GM18861 (cell line): ENCODE measurements at regions not wholly inside any gene's neighbourhood (a gene's known extent, or its start where the extent isn't known, plus 50 kb on each side); places are given as distances from the start of the nearest gene placed in this dataset.
"Not testable (repeated sequence)": the region's sequence is repeated elsewhere in the genome, so short reads cannot be mapped to it uniquely, and the experiment has no call there.

Experiments
- ATAC-seq: cut with Tn5 transposase; IDR thresholded peaks from one replicate; pipeline ENCODE4 v1.9.1; 2021; ENCODE audit not compliant: unreplicated experiment

DNA sequence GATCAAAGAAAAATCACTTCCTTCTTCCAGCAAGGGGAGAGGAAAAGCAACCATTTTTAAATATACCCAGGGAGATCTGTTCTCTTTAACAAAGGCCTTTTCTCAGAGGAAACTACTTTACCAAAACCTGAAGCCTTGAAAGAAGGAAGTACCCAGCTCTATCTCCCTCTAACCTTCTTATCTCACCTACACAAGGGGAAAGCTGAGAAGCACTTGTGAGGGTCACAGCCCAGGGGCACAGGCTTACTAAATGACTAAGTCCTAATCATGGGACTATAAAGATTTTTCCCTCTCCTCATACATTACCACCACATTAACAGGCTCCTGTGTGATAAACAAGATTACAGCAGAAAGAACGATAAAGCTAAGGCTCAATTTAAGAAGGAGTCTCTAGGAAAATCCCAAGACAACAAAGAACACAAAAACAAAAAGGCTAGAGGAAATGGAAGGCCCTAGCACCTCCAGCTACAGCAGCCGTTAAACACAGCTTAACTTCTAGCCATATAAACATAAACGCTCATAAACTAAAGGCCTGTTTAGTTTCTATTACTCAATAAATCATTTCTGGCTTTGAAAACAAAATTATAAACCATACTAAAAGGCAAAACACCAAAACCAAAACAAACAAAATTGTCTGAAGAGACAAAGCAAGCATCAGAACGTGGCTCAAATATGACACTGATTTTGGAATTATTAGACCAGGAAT is 284.9 kb upstream of the ECI2 start:
- no peak for ATAC-seq

DNA sequence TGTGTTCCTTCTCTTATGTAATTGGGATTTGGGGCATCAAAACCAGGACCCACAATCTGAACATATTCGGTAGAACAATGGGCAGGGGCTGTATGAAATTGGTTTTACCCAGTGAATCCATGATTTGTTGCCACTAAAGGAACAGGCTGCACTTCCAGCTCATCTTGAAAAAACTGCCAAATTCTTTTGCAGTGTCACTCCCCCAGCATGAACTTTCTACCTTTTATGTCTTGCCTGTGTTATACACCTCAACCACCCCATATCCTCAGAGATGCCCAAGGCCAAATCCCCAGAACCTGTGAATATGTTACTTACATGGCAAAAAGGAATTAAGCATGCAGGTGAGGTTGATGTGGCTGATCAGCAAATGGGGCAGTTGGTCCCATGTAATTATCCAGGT is 280.2 kb upstream of the ECI2 start:
- no peak for ATAC-seq

DNA sequence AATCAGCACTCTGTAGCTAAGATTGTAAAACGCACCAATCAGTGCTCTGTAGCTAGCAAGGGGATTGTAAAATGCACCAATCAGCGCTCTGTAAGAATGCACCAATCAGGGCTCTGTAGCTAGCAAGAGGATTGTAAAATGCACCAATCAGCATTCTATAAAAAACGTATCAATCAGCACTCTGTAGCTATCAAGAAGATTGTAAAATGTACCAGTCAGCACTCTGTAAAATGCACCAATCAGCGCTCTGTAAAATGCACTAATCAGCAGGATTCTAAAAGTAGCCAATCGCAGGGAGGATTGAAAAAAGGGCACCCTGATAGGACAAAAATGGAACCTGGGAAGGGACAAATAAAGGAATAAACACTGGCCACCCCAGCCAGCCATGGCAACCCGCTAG is 278.7 kb upstream of the ECI2 start:
- ATAC-seq, result not testable (repeated sequence)

DNA sequence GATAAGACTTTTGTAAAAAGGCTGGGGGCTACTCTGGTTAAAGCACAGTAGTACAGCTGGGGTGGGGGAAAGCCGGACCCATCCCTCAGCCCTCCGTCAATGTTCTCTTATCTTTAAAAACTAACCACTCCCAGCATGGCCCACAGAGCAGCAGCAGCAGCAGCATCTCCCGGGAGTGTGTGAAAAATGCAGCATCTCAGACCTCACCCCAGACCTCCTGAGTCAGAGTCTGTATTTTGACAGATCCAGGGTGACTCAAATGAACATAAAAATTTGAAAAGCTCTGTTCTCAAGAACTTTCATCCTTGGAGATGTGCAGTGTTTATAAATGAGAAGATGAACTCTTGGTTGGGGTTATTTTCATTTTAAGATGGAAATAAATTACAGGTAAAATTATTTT is 277.7 kb upstream of the ECI2 start:
- ATAC-seq, result no peak

DNA sequence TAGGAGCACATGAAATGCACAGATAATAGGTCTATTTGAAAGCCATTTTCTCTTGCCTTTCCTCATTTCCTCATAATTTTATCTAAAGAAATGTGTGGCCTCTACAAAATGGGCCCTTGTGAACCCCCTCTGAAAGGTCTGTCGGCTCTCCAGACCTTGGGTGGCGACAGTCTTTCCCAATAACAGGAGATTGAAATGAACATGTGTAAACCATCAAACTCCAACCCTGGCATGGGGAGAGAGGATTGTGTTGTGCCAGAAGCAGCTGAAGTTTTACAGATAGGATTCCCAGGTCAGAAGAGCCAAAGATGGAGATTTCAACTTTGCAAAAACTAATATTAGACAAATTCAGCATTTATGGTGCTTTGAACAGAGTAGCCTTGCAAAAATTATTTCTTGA is 277.1 kb upstream of the ECI2 start:
- ATAC-seq, result no peak

DNA sequence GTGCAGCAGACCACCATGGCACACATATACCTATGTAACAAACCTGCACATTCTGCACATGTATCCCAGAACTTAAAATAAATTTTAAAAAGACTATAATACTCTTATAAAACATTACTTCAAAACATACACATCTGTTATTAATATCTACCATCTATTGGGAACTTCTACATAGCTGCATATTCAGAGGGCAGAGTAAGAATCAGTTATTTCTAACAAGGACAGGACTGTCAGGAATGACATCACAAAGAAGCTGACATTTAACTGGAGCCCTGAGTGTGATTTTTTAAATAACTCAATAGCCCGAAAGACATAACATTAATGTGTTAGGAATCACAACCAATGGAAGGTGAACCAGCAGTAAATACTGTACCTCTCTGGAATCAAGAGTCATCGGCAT is 276.7 kb upstream of the ECI2 start:
- no peak for ATAC-seq

DNA sequence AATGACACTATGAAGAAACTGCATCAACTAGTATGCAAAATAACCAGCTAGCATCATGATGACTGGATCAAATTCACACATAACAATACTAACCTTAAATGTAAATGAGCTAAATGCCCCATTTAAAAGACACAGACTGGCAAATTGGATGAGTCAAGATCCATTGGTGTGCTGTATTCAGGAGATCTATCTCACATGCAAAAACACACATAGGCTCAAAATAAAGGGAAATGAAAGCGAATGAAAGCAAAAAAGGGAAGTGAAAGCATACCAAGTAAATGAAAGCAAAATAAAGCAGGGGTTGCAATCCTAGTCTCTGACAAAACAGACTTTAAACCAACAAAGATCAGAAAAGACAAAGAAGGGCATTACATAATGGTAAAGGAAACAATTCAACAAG is 272.3 kb upstream of the ECI2 start:
- peak; percentile 100 for ATAC-seq

DNA sequence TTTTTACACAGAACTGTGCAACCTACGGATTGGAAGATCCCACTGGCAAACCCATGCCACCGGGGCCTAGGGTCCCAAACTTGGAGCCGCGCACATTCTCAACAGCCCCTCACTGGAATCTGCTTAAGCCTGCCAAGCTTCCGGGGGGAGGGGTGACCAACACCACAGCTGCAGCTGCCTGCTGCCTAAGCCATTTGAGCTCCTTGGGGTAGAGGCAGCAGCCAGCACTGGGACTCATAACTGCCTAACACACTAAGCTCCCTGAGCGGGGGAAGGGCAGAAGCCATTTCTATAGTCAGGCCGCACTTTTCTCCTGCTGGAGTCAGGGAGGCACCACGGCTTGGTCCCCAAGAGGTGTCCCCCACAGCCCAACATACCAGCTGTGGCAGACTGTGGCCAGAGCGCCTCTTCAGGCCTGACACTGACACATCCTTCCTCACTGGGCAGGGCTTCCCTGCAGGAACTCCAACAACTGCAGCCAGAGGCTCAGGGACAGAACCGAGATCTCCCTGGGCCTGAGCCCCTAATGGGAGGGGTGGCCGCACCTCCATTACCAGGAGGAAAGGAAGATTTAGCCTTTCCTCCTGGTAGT is 270.3 kb upstream of the ECI2 start:
- ATAC-seq, result no peak

DNA sequence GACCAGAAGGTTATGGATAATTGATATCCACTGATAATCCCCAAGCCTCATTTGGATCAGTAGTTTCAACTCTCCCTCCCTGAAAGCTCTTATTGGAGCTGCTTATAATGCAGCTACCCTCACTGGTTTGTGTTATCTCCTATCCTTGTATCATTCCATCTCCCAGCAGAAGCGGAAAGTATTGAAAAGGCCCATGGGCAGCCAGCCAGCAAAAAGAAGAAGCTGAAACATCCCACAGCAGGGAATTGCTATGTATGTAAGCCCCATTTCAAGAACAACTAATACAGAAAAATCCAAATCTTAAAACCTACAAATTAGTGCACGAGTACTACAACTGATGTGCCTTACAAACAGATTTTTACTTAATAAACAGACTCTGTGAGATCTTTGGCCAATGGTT is 269.0 kb upstream of the ECI2 start:
- ATAC-seq, result no peak

DNA sequence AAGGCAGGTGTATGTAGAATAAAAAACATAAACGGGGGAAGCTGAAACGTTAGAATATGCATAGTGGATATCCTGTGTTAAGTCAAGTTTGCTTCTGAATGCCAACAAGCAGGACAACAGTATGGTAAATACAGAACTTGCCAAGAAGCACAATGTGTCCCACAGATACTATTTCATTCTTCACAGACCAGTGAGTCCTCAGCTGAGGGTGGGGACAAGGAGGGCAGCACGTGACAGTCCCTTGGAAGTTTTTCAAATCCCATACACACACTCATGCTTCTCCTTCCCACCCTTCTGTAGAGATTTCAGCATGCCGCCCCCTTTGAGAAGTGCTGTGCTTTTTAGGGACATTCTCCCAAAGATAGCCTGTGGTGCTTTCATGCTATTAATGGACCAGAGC is 268.5 kb upstream of the ECI2 start:
- no peak for ATAC-seq

DNA sequence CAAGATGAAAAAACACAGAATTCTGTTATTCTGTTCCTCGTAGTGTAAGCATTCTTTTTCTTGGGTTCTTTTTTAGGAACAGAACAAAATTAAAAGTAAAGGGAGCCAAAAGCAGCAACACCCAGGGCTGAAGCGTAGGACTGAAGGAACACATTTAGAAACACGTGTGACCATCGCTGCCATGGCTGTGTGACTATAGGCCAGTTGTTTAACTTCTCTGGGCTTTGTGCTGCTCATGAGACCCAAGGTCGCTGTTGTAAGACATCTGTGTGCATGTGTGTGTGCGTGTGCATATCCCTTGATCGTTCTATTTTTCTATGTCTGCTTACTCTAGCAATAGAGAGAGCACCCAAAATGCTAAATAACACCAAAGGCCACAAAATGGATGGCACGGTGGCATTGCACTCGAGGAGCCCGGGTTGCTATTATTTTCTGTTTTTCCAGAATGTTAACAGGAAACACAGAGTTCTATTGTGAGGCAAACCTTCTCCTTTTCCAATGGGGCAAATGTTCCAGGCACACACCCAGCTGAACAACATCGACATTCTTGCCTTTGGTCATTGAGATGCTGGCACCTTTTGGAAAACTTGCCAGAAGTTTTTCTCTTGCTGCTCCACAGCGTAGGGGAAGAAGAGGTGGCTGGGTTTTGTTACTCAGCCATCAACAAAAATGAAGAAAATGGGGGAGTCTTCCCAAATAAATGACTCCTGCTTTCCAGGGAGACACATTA is 267.8 kb upstream of the ECI2 start:
- ATAC-seq, result no peak

DNA sequence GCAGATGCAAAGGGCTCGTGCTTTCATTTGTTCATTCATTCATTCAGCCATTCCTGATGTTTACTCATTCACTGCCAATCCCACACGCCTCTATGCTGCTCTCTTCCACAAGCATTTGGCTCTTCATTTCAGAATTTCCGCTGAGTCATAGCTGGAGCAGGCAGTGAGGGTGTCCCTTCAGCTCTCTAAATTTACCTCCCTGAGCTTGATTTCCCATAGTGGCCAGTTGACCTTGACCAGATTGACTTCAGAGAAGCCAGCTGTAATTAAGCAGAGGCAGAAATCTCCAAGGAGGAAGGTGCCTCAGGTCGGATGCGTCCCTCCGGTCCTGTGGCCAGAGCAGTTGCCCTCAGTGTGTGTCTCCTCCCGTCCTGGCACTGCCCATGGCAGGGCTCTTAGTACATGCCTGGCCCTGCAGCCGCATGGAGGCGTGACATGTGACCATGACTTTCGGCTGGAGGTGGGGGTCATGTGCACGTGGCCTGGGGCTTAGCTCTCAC is 267.2 kb upstream of the ECI2 start:
- ATAC-seq, result no peak

DNA sequence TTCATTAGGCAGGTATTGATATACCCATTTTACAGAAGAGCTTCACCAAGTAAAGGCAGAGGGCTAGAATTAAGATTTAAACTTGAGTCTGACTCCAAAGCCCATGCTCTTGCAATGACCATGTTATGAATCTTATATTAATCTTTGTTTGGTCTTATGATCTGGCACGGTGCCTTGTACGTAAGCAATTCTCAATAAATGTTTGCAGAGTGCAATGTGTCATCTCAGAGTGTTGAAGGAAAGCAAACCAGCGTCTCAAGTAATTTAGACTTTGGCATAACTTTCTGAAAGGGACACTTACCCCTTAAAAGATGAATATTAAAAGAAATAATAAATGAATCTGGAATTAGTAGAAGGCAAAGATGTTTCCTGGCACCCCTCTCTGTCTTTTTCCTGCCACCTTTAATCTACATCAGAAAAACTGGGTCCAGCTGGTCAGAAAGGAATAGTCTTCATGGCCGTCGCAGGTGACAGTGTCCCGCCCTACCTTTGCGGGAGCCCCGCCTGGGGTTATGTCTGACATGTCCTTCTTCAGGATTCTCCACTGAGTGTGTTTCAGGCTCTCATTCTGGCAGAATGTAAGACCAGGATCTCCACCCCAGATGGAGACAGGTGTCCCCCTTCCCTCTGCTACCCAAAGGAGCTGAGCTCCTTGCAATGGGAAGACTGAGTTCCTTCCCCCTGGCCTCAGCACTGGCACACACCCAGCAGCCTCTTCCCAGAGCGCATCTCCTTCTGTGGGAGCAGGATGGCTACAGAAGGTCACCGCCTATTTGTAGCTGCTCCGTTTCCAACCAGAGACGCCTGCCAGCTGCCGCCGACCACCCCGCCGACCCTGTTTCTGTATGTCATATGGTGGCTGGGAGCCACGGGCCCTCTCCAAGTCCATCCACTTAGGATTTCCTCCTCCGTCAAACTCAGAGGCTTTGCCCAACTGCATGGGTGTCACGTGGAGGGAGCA is 266.3 kb upstream of the ECI2 start:
- no peak for ATAC-seq

DNA sequence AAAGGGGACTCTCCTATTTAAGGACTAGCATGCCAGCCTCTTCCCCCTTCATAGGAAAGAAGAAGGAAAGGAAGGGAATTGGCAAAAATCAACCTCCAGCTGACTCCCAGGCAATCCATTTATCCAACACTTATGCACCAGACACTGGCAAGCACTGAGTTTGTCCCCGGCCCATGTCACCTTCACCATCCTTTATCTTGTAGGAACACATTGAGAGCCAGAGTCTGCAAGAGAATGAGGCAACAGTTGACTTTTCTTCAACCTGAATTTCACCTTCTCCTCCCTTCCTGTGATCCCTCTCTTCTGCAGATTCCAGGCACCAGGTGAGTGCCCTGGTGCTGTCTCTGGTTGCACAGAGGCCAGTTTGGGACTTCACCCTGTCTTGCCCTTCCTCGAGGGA is 264.3 kb upstream of the ECI2 start:
- ATAC-seq, result no peak

DNA sequence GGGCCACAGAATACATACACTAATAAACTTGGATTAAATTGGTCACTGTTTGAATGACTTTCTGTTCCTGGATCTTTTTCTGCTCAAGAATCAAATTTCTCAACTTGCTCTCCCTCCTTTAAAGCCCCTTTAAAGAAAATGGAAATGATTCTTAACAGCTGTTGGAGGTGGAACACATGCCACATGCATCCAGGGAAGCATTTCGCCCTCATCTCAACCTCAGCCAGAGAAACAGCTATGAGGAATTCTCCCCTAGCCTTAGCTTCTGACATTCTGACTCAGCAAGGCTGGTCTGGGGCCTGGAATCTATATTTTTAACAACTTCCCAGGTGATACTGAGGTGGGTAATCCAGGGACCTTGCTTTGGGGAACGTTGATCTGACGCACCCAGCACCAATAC is 263.4 kb upstream of the ECI2 start:
- ATAC-seq, result no peak

DNA sequence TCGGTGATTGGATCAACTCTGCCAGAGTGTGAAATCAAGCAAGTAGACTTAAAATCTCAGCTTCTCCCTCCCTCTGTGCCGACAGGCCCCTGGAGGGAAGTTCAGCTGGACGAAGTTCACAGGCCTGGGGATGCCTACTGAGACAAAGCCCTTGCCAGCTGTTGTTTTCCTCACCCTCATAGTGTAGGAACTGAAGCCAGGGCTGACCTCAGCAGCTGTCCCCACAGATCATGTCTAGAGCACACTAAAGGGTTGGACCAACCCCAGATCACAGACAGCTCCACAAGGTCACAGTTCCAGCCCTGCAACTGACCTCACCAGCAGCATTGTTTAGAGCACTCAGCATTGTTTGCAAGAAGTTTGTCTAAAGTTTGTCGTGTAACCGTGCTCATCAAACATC is 261.9 kb upstream of the ECI2 start:
- ATAC-seq, result no peak

DNA sequence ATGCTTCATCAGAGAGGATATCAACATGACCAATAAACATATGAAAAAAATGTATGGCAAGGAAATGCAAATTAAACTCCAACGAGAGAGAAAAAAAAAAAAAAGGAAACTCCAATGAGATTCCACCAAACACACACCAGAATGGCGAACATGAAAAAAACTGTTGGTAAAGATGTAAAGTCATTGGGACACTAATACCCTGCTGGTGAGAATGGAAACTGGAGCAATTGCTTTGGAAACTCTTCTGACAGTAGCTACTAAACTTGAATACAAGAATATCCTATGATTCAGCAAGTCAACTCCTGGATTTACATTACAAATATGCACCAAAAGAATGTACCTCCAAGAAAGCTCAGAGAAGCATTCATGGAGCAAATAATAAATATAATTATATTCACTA is 260.7 kb upstream of the ECI2 start:
- no peak for ATAC-seq

DNA sequence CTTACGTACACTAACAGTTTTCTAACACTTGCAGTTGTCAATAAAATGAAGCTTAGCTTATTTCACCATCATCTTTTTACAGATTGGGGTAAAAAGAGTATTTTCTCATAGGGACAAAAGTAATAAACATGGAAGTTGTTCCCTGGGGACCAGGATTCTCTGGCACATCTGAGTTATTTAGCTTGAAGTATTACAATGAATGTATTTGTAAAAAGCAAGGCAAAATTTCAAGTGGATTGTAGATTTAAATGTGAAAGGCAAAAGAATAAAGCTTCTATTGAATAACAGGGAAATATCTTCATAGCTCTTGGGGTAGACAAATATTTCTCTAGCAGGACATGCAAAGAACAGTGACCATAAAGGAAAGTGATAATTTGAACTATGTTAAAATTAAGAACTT is 260.0 kb upstream of the ECI2 start:
- ATAC-seq, result no peak

DNA sequence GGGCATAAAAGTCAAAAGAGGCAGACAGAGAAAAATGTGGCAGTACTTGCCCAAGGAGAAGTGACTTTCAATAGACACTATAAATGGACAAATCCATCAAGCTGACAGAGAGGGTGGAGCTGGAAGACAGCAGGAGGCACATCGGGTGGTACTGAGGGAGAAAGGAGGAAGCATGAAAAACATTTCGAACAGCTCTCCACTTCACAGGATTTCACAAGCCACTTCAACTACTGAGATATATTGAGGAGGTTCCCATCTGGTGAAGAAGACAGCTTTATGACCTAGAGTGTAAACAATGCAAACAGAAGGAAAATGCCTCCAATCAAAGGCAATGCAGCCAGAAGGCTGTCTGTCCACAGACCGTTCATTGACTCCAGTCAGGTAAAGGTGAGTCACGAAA is 259.4 kb upstream of the ECI2 start:
- no peak for ATAC-seq

DNA sequence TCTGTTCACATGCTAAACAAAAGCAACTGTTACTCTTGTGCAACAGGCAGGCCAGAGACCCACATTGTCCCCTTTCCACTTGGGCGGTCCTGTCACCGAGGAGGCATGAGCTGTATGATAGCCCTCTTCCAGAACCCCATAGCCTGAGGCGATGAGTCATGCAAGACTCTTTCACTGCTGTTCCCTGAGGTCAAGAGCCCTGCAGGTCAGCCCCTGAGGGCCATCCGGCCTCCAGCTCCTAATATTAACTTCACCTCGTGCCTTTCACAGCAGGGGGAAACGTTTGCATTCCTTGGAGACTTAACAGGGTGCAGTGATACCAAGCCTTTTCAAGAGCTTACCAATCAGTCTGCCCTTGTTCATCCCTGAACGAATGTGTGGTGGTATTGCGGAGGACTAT is 253.3 kb upstream of the ECI2 start:
- ATAC-seq, result no peak

DNA sequence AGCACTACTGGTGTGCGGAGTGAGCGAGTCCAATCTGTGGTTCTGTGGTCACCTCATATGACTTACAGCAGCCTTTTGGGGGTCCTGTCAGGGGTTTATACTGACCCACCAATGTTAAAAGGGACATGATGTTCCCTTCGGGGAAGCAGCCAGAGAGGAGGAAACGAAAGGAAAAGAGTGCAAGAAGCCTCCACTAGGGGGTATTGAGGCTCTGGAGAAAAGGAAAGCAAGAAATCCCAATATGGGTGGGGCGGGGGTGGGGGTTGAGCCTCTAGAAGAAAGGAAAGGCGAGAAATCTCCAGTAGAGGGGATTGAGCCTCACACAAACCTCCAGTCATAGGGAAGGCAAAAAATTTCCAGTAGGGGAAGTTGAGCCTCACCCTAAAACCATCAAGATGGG is 249.3 kb upstream of the ECI2 start:
- ATAC-seq, result no peak
